HCT116 (cell line): ENCODE measurements at regions not wholly inside any gene's neighbourhood (a gene's known extent, or its start where the extent isn't known, plus 50 kb on each side); places are given as distances from the start of the nearest gene placed in this dataset.

ENCODE experiments used
- ATAC-seq: fragments of 200-7000 bp; cut with Tn5 transposase; 2 replicates; pipeline ENCODE4 v1.9.1; 2020; ENCODE audit warnings: mild to moderate bottlenecking, moderate library complexity
- BruUV-seq: library from RNA; stranded (reverse); fragments of 400-500 nt; replicated peaks from 2 replicates; lab custom pipeline; 2021; lab: Mats Ljungman, UMichigan
- CTCF ChIA-PET: fragments of 300-600 bp; sonication (Branson Sonifier 250); formaldehyde crosslinking; loops from one replicate; lab custom pipeline; 2021; ENCODE audit warnings: antibody characterized with exemption; lab: Charles Lee
- POLR2A ChIA-PET: fragments of 300-600, 350-600 bp; sonication (Branson Sonifier 250); formaldehyde crosslinking; loops from one replicate; lab custom pipeline; 2021; ENCODE audit warnings: antibody characterized with exemption; lab: Charles Lee
- RAD21 ChIA-PET, 2 experiments: fragments of 300-600 bp; sonication (Branson Sonifier 250); formaldehyde crosslinking; loops; one replicate each; lab custom pipeline; 2023; ENCODE audit warnings: low total read pairs in 2 of 2; ENCODE audit not compliant: uncharacterized antibody in 2 of 2, unreplicated experiment in 2 of 2, low non-redundant PET in 1 of 2; lab: Charles Lee
- DNase-seq: peaks from one replicate; pipeline ENCODE4 v3.0.0-alpha.2; 2010; ENCODE audit warnings: low read depth, low spot score
- H2AFZ ChIP-seq: fragments of 200-600 bp; shearing (Covaris generic), sonication (generic); 2 replicates; pipeline ENCODE4 v1.6.1; 2017; ENCODE audit warnings: low read depth, mixed run types, mixed read lengths, antibody characterized with exemption, low read length; ENCODE audit not compliant: poor library complexity, severe bottlenecking
- H3K27ac ChIP-seq: 2 replicates; pipeline ENCODE4 v1.5.1; 2012; ENCODE audit warnings: low read depth, low read length
- H3K27me3 ChIP-seq: fragments of 200-600 bp; sonication (generic); 2 replicates; pipeline ENCODE4 v1.6.1; 2016; ENCODE audit warnings: mixed run types, low read length, mixed read lengths; ENCODE audit not compliant: insufficient read depth
- H3K36me3 ChIP-seq, 2 experiments: fragments of 200-500 bp in 1 of 2; fragments of 200-600 bp in 1 of 2; sonication (Bioruptor generic) in 1 of 2; sonication (generic) in 1 of 2; 2 replicates each; pipeline versions ENCODE4 v1.5.1 to v1.6.1; 2014 to 2016; ENCODE audit warnings: low read length in 2 of 2, inconsistent platforms in 1 of 2, mixed read lengths in 1 of 2, mixed run types in 1 of 2; ENCODE audit not compliant: insufficient read depth in 2 of 2, control insufficient read depth in 1 of 2
- H3K4me1 ChIP-seq, 2 experiments: fragments of 200-600 bp in 1 of 2; sonication (generic) in 1 of 2; 2 replicates each; pipeline versions ENCODE4 v1.5.1 to v1.6.1; 2012 to 2017; ENCODE audit warnings: low read length in 2 of 2, inconsistent platforms in 1 of 2, mild to moderate bottlenecking in 1 of 2, mixed read lengths in 1 of 2, mixed run types in 1 of 2, moderate library complexity in 1 of 2; ENCODE audit not compliant: insufficient read depth in 2 of 2, control insufficient read depth in 1 of 2
- H3K4me2 ChIP-seq: fragments of 200-600 bp; sonication (generic); 2 replicates; pipeline ENCODE4 v1.6.1; 2017; ENCODE audit warnings: mixed run types, low read length, mixed read lengths
- H3K4me3 ChIP-seq, 2 experiments: fragments of 200-600 bp in 1 of 2; sonication (generic) in 1 of 2; replicated peaks in 1 of 2; 2 replicates each; pipeline ENCODE4 v1.5.1; 2011 to 2016; ENCODE audit warnings: low read length in 2 of 2, control low read depth in 1 of 2, low read depth in 1 of 2, mild to moderate bottlenecking in 1 of 2, mixed read lengths in 1 of 2, mixed run types in 1 of 2
- H3K79me2 ChIP-seq: fragments of 200-600 bp; sonication (generic); 2 replicates; pipeline ENCODE4 v1.6.1; 2017; ENCODE audit warnings: mild to moderate bottlenecking, mixed run types, low read length, moderate library complexity, mixed read lengths; ENCODE audit not compliant: insufficient read depth
- H3K9ac ChIP-seq: fragments of 200-600 bp; sonication (generic); 2 replicates; pipeline ENCODE4 v1.6.1; 2016; ENCODE audit warnings: low read length, mixed read lengths
- H3K9me2 ChIP-seq: fragments of 200-600 bp; sonication (generic), shearing (Covaris generic); 2 replicates; pipeline ENCODE4 v1.6.1; 2017; ENCODE audit warnings: mixed run types, mild to moderate bottlenecking, moderate library complexity; ENCODE audit not compliant: insufficient read depth
- H3K9me3 ChIP-seq, 2 experiments: fragments of 200-500 bp in 1 of 2; fragments of 200-600 bp in 1 of 2; sonication (Bioruptor generic) in 1 of 2; sonication (generic) in 1 of 2; 2 replicates each; pipeline ENCODE4 v1.6.1; 2014 to 2017; ENCODE audit warnings: low read length in 2 of 2, mixed read lengths in 2 of 2, inconsistent platforms in 1 of 2, low read depth in 1 of 2, mild to moderate bottlenecking in 1 of 2, mixed run types in 1 of 2, moderate library complexity in 1 of 2; ENCODE audit not compliant: control insufficient read depth in 1 of 2, insufficient read depth in 1 of 2
- H4K20me1 ChIP-seq: fragments of 200-600 bp; sonication (generic), shearing (Covaris generic); 2 replicates; pipeline ENCODE4 v1.6.1; 2017; ENCODE audit warnings: mixed run types, mild to moderate bottlenecking, moderate library complexity; ENCODE audit not compliant: insufficient read depth
- ATF3 ChIP-seq: IDR thresholded peaks from 2 replicates; pipeline ENCODE4 v1.6.1; 2012
- CBX3 ChIP-seq: IDR thresholded peaks from 2 replicates; pipeline ENCODE4 v1.6.1; 2012; ENCODE audit warnings: low read depth
- EGR1 ChIP-seq: IDR thresholded peaks from 2 replicates; pipeline ENCODE4 v1.6.1; 2012; ENCODE audit warnings: low read depth
- EZH2 ChIP-seq: fragments of 200-600 bp; sonication (generic); IDR thresholded peaks from 2 replicates; pipeline ENCODE4 v1.6.1; 2017; ENCODE audit warnings: antibody characterized with exemption, mixed run types
- FOSL1 ChIP-seq: IDR thresholded peaks from 2 replicates; pipeline ENCODE4 v1.6.1; 2012; ENCODE audit warnings: low read depth
- POLR2A ChIP-seq: IDR thresholded peaks from 2 replicates; pipeline ENCODE4 v1.7.0; 2011; ENCODE audit warnings: borderline replicate concordance; ENCODE audit not compliant: insufficient read depth, insufficient read length; ENCODE audit errors: extremely low read depth
- POLR2AphosphoS5 ChIP-seq: IDR thresholded peaks from 2 replicates; pipeline ENCODE4 v1.6.1; 2011; ENCODE audit warnings: mild to moderate bottlenecking, low read depth, low read length, moderate library complexity
- RAD21 ChIP-seq: IDR thresholded peaks from 2 replicates; pipeline ENCODE4 v1.6.1; 2012; ENCODE audit warnings: low read depth, mild to moderate bottlenecking
- REST ChIP-seq: IDR thresholded peaks from 2 replicates; pipeline ENCODE4 v1.6.1; 2012; ENCODE audit warnings: low read depth
- SIN3A ChIP-seq: IDR thresholded peaks from 2 replicates; pipeline ENCODE4 v1.6.1; 2012; ENCODE audit warnings: low read depth
- SP1 ChIP-seq: IDR thresholded peaks from 2 replicates; pipeline ENCODE4 v1.6.1; 2012; ENCODE audit warnings: low read depth
- SRF ChIP-seq: IDR thresholded peaks from 2 replicates; pipeline ENCODE4 v1.6.1; 2012; ENCODE audit warnings: low read depth
- ZFX ChIP-seq: fragments of 450-650 bp; IDR thresholded peaks from 2 replicates; pipeline ENCODE4 v1.6.1; 2017
- ZNF274 ChIP-seq: fragments of 200-500 bp; sonication (Bioruptor generic); IDR thresholded peaks from 2 replicates; pipeline ENCODE4 v1.6.1; 2014; ENCODE audit warnings: mild to moderate bottlenecking, low read depth, low read length, inconsistent platforms
- intact Hi-C: fragments of 100-400 bp; cut with micrococcal nuclease; formaldehyde crosslinking; loops from 2 replicates; pipeline ENCODE4 v1.10.0; 2022
- TF ChIP-seq, protein P1 (sequence below): IDR thresholded peaks from 2 replicates; pipeline ENCODE4 v1.6.1; 2012
- TF ChIP-seq, protein P2 (sequence below): IDR thresholded peaks from 2 replicates; pipeline ENCODE4 v1.6.1; 2011; ENCODE audit warnings: mild to moderate bottlenecking, low read length, moderate library complexity; ENCODE audit not compliant: insufficient replicate concordance; ENCODE audit errors: extremely low read depth

DNA sequence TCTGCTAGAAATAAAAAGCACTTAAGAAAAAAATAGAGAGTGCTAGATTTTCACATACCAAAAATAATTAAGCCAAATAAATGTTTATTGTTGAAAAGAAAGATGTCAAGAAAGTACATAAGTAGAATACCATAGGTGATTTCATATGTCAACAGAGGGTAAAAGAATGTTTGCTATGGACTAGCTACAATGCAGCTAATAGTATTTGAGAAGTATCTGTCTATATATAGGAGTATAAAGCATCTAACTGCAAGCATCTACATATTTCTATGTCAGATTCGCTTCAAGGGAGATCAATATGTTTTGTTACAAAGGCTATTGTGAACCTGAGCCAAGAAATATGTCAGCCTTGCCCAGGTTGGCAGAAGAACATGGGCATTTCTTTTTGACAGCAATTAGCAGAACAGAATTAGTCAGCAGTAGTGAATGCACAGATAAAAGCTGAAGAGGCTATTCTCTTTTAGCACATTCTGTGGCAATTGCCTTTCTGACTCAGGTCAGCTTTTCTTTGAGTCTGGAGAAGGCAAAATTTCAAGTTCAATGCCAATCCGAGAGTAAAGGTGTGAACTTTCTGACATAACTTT is 140.1 kb downstream of the ALG10B start:
- Histone ChIP-seq H3K4me2 (no peak overlapping the region), H3K9me3 (no peaks in the 10 kb centered on the region), H3K27ac (no peak overlapping the region), H3K36me3 (no peaks in the 10 kb centered on the region), H4K20me1 (no peaks in the 10 kb centered on the region), H3K4me3 (no peak overlapping the region), H3K4me1 (no peaks in the 10 kb centered on the region), H3K9ac (no peak overlapping the region), H3K79me2 (no peaks in the 10 kb centered on the region), H3K27me3 (no peaks in the 10 kb centered on the region), H2AFZ (no peak overlapping the region), H3K9me2 (no peaks in the 10 kb centered on the region)
- ATAC-seq (no peak), DNase-seq (no peak)
- no peak for TF ChIP-seq ATF3
- intact Hi-C loops: no loop called here
- no TSS peak for BruUV-seq
- CTCF ChIA-PET: no interaction called here
- RAD21 ChIA-PET: no interaction called here
- POLR2A ChIA-PET: no interaction called here

GRCh38 chr12:38465020-38465419 is 148.4 kb downstream of the ALG10B start:
- H3K4me3 ChIP-seq: no peak overlapping the region
- ChIA-PET POLR2A (no interaction called here), RAD21 (no interaction called here), CTCF (no interaction called here)
- ATAC-seq (no peak), DNase-seq (no peak)
- intact Hi-C loops: no loop called here
- no TSS peak for BruUV-seq
- no peaks in the 10 kb centered on the region for H3K79me2 ChIP-seq
- H4K20me1 ChIP-seq: no peaks in the 10 kb centered on the region; the same call in 1 of the 2 replicates
- H3K27me3 ChIP-seq: no peaks in the 10 kb centered on the region
- no peak overlapping the region for H2AFZ ChIP-seq
- H3K9me3 ChIP-seq: no peaks in the 10 kb centered on the region
- no peaks in the 10 kb centered on the region for H3K4me1 ChIP-seq
- H3K36me3 ChIP-seq: no peaks in the 10 kb centered on the region
- no peak overlapping the region for H3K9ac ChIP-seq
- H3K4me2 ChIP-seq: no peak overlapping the region
- no peaks in the 10 kb centered on the region for H3K9me2 ChIP-seq
- no peak overlapping the region for H3K27ac ChIP-seq
- TF ChIP-seq SIN3A (no peak), EGR1 (no peak), POLR2AphosphoS5 (no peak), SP1 (no peak), ATF3 (no peak), RAD21 (no peak), FOSL1 (no peak), ZNF274 (no peak), POLR2A (no peak), SRF (no peak), CBX3 (no peak), EZH2 (no peak), ZFX (no peak), REST (no peak)
- TF ChIP-seq, protein P1, sequence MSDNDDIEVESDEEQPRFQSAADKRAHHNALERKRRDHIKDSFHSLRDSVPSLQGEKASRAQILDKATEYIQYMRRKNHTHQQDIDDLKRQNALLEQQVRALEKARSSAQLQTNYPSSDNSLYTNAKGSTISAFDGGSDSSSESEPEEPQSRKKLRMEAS: no peak
- TF ChIP-seq, protein P2, sequence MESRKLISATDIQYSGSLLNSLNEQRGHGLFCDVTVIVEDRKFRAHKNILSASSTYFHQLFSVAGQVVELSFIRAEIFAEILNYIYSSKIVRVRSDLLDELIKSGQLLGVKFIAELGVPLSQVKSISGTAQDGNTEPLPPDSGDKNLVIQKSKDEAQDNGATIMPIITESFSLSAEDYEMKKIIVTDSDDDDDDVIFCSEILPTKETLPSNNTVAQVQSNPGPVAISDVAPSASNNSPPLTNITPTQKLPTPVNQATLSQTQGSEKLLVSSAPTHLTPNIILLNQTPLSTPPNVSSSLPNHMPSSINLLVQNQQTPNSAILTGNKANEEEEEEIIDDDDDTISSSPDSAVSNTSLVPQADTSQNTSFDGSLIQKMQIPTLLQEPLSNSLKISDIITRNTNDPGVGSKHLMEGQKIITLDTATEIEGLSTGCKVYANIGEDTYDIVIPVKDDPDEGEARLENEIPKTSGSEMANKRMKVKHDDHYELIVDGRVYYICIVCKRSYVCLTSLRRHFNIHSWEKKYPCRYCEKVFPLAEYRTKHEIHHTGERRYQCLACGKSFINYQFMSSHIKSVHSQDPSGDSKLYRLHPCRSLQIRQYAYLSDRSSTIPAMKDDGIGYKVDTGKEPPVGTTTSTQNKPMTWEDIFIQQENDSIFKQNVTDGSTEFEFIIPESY: no peak
